HG03571 (cell line): ENCODE measurements at regions not wholly inside any gene's neighbourhood (a gene's known extent, or its start where the extent isn't known, plus 50 kb on each side); places are given as distances from the start of the nearest gene placed in this dataset.

Source experiments
- ATAC-seq: cut with Tn5 transposase; IDR thresholded peaks from one replicate; pipeline ENCODE4 v1.9.1; 2021; ENCODE audit not compliant: unreplicated experiment

DNA sequence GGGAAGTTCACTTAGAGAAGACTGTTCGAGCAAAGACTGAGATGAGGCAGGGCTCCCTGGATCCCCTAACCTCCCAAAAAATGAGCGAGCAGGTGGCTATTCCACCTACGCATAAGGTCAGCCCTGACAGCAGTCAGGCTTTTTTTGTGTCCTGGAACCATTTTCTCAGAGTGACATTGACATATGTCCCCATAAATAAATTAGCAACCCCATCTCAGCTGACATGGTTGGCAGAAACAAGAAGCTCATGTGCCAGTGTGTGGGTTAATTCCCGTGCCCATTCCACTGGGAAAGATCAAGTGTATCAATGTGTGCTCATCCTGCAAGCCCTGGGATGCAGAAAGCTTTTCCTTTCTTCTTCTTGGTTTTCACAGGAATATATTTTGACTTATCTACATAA is 740.4 kb upstream of the CELF4 start:
- no peak for ATAC-seq

DNA sequence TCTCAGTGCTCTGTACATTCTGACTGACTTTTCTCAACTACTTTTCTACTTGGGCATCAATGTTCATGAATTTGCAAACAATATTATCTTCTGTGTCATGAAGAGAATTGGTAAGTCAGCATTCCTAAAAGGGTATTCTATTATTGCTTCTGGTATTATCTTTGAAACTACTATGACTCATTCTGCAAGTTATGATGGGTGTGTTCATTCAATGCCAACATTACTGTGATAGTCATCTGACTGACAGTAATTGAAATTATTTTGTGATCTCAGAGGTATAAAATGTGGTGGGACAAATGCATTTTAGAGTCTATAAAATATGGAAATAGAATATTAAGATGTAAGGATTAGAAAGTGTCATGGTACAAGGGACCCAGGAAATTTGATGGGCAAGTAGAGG is 736.0 kb upstream of the CELF4 start:
- no peak for ATAC-seq

DNA sequence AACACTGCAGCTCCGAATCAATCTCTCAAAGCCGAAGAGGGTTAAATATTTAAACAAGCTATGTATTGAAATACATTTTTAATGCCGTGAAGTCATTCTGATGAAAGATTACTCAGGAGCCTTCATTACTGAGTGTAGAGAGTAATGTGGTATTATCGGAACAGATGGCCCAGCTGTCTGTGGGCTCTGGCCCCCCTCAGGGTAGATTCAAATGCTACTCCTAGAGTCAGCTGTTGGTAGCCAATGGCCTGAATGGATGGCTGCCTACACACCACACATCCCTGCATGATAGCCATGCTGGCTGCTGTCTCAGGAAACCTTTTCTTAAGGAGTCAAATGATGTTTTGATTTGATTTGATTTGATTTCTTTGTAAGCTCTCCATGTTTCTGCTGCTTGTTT is 732.3 kb upstream of the CELF4 start:
- ATAC-seq = no peak

DNA sequence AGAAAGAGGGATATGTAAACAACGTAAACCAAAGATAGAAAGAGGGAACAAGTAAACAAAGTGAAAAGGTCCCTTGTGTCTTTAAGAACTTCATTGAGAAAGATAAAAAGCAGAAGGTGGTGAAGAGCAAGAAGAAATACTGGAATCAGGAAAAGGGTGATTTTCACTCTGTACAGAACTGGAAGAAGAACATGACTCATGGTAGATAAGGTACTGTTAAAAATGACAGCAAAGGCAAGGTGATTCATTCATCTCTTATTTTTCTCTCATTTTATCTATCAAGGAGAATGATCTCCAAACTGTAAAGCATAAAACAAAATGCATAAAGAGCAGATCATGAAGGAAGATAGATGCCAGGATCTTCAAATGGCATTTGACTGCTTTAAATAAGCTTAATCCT is 724.6 kb upstream of the CELF4 start:
- no peak for ATAC-seq

DNA sequence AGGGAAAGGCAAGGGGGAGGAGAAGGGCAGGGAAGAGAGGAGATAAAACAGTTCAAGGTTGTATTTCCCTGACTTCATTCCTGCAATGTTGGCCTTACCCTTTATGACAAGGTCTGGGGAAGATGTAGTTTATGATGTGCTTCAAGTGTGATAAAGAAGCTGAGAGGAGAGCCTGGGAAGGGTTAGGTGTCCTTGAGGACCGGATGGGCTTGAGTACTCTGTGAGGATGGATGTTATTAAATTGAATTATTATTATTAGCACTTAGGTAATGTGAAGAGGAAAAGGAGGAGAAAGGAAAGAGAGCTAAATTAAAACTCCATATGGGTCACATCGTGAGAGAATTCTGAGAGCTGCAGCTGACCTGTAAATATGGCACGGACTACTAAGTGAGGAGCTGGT is 719.4 kb upstream of the CELF4 start:
- ATAC-seq = no peak

DNA sequence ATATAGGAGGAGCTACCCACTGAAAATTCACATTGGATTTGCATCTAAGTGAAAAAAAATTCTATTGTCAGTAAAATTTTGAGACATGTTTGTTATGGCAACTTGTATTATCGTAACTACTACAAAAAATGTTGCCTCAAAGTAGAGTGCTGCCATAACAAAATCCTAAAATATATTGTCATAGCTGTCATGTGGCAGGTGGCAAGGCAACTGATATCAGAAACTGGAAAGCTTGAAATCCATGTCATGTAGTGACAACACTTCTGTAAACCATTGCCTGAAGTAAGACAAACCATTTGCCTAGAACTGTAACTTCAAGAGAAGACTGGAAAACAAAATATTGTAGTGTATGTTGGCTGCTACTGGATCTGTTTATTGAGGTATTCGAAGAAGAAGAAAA is 697.5 kb upstream of the CELF4 start:
- ATAC-seq = no peak

DNA sequence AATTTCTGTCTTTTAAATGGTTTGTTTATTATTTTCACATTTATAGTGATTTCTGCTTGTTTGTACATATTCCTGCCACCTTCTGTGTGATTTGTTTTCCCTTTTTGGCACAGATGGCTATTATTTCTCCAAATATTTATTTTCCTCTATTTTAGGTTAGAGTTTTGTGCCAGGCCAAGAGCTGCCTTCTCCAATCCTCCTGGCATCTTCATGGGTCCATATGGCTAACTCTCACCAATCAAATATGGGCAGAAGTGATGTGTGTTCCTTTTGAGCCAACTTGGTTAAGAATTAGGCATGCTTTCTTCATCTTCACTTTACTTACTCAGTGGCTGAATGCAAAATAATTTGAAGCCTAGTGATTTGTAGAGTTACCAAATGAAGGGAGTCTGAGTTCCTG is 697.1 kb upstream of the CELF4 start:
- no peak for ATAC-seq

DNA sequence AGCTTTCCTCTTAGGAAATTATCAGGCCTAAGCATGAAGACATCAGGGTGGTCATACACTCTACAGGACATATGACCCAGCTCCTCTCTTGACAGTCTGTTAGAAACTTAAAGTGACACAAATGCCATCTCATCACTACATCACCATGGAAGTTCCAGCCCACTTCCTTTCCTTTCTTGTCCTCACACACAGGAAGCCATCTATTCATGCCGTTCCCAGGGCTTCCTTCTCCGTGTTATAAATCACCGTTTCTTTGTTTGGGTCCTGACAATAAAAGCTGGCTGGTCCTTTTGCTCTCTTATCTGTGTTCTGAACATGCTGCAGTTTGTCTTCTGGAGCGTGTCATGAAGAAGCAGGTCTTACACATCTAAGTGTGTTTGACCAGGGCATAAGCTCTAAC is 692.1 kb upstream of the CELF4 start:
- no peak for ATAC-seq

DNA sequence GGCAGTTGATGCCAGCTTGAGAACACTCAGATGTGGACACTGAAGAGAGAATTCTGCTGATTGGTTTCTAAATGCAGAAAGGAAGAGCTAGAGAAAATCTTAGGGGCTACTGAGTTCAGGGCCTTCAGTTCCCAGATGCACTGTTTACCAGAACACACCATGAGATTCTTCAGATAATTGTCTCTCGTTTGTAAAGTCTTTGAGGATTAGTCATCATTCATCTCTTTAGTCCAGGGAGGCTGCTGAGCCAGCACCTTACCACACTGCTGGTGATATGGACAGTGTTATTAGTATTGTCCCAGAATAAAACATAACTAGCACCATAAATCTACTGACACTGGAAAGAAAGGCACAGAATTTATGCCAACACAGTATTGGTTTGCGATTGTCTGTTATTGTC is 690.8 kb upstream of the CELF4 start:
- ATAC-seq = no peak

DNA sequence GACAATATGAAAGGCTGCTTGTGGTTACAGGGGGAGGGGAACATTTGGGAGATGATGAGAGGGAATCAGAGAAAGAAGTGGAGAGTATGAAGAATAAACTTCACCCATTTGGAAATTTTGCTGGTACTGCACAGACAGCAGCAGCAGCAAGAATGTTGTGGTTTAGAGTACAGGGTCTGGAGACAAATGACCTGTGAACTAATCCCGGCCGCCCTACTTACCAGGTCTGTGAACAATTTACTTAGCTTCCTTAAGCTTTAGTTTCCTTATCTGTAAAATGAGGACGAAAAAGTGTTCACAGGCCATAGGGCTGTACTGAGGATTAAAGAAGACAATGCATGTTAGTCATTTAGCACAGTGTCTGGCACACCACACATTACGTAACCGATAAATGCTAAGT is 685.4 kb upstream of the CELF4 start:
- no peak for ATAC-seq

DNA sequence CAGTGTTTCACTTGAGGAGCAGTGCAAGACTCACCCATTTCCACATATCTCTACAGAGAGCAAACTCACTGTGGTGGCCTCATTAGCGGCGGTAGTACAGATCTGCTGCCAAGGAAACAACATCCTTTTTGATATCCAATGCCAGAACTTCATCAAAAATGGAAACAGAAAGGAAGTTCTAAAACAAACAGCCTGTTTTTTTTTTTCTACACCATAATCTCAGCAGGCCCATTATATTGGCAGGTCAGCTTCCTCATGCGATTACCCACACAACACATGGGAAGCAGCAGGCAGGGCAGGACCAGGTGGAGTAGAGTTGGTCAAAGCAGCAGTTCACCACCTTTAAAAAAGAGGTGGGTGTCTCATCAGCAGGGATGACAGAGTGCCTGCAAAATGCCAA is 678.9 kb upstream of the CELF4 start:
- ATAC-seq = no peak

DNA sequence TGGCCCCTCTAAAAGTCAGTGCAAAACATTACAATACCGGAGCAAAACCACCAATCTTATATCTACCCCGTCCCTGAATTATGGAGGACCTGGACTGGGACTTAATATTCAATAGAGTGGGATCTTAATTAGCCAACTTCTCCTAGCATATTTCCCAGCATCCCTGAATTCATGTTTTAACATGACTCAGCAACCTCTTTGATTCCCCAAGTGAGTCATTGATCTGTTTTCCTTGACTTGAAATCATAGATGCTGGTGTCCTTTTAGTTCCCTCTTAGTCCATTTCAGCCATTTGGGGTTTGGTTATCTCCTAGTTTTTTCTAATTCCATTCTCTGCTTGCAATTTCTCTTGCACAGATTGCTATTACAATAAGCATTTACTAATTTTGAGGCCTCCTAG is 677.7 kb upstream of the CELF4 start:
- no peak for ATAC-seq

DNA sequence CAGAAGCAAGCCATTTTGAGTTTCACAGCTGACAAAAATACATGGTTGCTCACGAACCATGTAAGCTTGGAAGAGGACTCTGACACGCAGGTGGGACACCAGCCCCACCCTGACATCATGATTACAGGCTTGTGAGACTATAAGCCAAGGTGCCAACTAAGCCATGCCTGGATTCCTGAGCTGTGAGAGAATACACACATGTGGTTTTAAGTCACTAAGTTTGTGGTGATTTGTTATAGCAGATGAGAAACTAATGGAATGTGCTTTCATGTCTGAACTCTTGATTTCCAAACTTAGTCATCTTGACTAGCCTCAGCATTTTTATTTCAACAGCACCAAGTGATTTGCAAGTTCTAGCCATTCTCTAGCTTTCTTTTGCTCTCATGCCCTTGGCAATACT is 676.1 kb upstream of the CELF4 start:
- ATAC-seq = no peak

DNA sequence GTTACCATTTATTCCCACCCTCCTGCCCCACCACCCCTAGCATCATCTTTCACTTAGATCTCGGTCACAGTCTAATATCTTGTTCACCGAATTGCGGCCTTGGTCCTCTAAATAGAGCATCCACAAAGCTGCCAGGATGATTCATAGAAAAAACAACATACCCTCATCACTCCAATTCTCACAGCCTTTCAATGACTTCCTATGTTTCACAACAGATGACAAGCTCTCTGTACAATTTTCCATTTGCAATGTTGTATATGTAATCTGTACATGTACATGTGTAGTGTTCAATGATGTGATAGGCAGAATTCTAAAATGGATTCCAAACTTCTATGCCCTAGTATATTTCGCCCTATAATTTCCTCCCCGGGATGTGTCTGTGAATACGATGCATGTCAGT is 675.6 kb upstream of the CELF4 start:
- no peak for ATAC-seq

DNA sequence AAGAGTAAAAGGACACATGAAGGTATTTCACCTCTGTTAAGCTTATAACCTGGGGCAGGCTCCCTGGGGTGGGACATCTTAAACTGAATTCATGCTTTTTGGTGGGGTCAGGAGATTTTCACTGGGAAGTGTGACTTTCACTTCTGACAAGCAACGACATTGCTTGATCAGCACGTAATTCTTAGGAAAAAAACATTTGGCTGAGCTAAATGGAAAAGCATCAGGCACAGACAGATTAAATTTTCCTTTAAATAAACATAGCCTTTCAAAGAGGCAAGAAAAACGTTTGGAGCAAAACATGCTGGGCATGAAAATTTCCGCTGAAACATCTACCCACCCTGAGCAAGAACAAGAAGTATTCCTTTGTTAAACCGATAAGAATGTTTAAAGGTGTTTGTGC is 674.0 kb upstream of the CELF4 start:
- ATAC-seq = no peak

DNA sequence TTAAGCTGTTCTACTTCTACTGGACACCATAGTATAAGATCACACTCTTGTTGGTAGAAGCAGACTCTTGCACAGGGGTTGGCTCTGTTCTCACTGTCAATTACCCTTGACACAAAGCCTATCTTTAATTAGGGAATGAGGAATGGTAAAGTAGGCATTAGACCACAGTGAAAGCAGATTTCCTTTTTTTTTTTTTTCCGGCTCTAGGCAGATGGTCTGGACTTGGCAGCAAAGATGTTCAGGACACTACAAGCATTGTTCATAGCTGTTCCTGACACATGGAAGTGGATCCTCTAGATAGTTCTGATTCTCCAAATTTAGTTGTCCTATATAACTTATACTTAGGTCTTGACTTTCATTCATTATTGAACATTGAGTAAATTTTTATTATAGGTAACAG is 672.2 kb upstream of the CELF4 start:
- no peak for ATAC-seq

DNA sequence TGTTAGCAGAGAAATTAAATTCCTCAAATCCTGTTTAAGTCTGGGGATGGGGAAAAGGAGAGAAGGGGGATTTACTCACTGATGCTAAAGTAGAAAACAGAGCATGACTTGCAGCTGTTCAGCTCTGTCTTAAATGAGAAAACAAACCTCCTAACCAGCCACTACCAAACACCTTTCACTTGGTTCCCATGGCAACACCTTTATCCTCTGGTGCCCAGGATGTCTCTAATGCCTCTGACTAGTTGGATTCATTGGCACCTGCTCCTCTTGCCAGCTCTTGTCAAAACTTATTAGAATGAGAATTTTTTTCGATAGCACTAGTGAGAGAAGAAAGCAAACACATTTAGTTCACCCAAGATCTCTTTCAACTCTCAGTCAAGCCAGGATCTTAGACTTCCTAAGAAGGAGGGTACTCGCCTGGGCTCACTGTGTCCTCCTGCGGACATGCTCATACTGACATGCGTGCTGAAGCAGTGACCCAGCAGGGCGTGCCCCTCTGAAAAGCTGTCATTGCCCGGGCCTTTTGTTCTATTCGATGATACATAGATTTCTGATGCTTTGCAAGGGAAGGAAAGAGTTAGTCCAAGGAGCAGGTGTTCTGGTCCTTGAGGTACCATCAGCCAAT is 656.0 kb upstream of the CELF4 start:
- ATAC-seq = no peak

DNA sequence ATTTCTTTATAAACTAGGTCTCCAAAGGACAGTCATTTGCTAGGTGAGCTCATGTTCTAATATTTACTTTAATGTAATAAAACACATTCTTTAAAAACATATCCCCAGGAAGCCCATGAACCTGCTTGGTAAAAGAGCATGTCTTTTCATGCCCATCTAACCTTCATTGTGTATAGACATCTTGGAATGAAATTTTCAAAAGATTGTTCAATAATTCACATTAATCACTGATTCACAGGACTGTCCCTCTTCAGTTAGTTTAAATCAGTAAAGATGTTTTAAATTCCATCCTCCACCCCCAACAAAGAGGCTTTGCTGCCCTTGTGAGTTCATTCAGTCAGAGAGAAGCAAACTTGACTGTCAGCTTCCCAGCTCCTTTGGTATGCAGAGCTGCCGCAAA is 633.4 kb upstream of the CELF4 start:
- no peak for ATAC-seq

DNA sequence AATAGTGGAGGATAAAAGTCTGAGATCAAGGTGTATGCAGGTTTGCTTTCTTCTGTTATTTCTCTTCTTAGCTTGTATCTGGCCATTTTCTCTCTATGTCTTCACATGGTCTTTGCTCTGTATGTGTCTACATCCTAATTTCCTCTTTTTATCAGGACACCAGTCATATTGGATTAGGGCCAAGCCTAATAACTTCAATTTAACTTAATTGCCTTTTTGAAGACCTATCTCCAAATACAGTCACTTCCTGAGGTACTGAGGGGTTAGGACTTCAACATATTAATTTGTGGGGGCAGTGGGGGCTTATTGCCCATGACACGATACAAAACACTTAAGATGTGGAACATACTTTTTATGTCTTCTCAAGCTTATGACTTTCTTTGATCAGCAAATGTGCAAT is 632.9 kb upstream of the CELF4 start:
- no peak for ATAC-seq

DNA sequence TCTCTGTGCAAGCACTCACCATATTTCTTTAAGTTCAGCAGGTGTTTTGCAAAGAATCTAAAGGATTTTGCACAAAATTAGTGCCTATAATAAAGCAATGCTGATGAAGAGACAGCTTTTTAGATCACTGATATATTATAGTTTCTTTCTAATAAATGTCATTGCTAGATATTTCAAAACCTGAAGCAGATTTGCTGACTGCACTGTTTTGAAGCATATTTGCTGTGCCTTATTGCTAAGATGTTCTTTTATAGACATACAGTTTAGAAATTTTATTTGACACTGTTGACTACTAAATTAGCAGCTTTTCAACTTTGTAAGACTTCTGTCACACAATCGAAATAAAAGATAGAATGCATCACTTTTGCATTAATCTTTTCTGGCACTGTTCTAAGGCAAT is 620.9 kb upstream of the CELF4 start:
- ATAC-seq = no peak

DNA sequence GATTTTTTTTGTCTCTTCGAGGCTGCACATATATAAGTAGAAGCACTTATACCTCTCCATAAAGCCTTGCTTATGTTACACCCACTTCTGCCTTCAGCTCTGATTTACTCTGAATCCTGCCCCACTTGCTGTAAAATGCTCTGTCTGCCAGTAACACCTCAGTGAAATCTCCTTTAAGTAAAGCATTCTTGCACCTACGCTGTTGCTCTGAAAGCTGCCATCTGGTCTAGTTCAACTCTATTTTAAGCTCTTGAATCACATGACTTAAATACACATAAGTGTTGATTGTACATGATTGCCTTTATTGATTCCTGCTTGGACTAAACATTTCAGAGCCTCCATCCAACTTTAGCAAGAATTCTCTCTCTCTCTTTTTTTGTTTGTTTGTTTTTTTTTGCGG is 609.0 kb upstream of the CELF4 start:
- ATAC-seq = no peak

DNA sequence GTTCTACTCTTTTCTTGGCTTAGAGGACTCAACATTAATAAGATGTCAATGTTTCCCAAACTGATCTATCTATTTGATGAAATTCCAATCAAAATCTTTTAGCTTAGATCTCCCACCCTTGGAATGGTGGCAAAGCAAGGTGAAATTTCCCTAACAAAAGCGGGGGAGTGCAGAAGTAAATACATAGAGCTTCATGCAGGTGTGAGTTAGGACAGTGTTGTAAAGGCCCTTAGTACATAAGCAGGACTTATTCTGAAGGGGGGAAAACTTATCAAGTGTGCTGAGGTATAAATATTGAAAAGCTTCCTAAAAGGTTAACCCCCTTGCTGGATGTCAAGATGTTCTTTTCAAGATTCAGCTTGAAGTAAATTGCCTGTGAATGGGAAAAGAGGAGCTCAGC is 608.6 kb upstream of the CELF4 start:
- ATAC-seq = no peak

DNA sequence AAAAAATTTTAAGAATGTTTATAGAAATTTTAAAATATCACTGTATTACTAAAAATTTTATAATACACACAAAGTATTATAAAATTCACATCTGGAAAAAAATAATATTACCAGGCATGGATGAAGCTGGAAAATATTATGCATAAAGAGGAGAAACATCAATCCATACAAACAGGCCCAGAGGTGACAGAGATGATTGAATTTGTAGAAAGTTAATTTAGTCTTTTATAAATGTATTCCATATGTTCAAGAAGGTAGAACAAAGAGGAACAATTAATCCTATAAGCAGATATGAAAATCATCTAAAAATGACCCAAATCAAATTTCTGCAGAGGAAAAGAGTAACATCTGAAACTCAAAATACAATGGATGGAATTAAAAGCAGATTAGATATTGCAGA is 605.2 kb upstream of the CELF4 start:
- ATAC-seq = no peak

DNA sequence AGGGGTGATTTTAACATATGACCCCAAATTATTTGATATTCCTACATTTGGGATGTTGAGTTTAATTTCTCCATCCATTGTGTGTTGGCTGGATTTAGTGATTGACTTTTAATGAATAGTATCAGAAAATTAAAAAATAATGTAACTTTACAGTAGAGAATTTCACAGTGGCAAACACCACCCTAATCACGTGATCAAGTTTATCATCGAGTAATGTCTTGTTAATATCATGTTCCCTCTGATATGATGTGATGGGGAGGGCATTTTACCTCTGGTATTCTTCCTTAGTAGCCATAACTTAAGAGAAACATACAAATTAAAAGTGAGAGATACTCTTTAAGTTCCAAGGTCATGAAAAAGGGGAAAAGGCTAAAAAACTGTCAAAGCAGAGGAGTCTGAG is 602.0 kb upstream of the CELF4 start:
- ATAC-seq = no peak
